ENCODE measurements at regions not wholly inside any gene's neighbourhood (a gene's known extent, or its start where the extent isn't known, plus 50 kb on each side); places are given as distances from the start of the nearest gene placed in this dataset.

DNA sequence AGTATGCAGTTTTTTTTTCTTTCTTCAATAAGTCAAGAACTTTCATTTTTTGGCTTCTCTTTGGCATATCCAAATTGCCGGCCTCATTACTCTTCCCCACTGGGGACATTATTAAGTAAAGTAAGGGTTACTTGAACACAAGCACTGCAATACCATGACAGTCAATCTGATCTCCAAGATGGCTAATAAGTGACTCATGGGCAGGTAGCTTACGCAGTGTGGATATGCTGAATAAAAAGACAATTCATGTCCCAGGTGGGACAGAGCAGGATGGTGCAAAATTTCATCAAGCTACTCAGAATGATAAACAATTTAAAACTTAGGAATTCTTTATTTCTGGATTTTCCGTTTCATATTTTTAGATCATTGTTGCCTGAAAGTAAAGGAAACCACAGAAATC is 671.8 kb downstream of the ACTL7B start:
- H4K20me1 ChIP-seq (ENCODE audit: insufficient read depth, low read length) = no peaks in the 10 kb centered on the region
- no peak overlapping the region for H2AFZ ChIP-seq (ENCODE audit: low read length)
- TF ChIP-seq EZH2 (IDR thresholded peaks at IDR 0.05; ENCODE audit: borderline replicate concordance, low read length) = no peak
- TF ChIP-seq, protein P1, sequence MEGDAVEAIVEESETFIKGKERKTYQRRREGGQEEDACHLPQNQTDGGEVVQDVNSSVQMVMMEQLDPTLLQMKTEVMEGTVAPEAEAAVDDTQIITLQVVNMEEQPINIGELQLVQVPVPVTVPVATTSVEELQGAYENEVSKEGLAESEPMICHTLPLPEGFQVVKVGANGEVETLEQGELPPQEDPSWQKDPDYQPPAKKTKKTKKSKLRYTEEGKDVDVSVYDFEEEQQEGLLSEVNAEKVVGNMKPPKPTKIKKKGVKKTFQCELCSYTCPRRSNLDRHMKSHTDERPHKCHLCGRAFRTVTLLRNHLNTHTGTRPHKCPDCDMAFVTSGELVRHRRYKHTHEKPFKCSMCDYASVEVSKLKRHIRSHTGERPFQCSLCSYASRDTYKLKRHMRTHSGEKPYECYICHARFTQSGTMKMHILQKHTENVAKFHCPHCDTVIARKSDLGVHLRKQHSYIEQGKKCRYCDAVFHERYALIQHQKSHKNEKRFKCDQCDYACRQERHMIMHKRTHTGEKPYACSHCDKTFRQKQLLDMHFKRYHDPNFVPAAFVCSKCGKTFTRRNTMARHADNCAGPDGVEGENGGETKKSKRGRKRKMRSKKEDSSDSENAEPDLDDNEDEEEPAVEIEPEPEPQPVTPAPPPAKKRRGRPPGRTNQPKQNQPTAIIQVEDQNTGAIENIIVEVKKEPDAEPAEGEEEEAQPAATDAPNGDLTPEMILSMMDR (IDR thresholded peaks at IDR 0.05; ENCODE audit: low read length) = no peak
- H3K4me2 ChIP-seq (ENCODE audit: low read length) = no peak overlapping the region
- no peaks in the 10 kb centered on the region for H3K4me1 ChIP-seq (ENCODE audit: insufficient read depth, low read length, severe bottlenecking)
- H3K9me3 ChIP-seq (ENCODE audit: low read length) = no peaks in the 10 kb centered on the region
- no peak overlapping the region for H3K9ac ChIP-seq (ENCODE audit: low read length)
- no peak overlapping the region for H3K27ac ChIP-seq (ENCODE audit: low read depth, low read length, poor library complexity, severe bottlenecking)
- no peaks in the 10 kb centered on the region for H3K36me3 ChIP-seq (ENCODE audit: insufficient read depth, low read length)
- no peaks in the 10 kb centered on the region for H3K9me2 ChIP-seq (ENCODE audit: low read depth, low read length)
- H3K79me2 ChIP-seq (ENCODE audit: insufficient read depth, low read length) = no peaks in the 10 kb centered on the region
- H3F3A ChIP-seq (ENCODE audit: insufficient read depth, low read length) = no peaks in the 10 kb centered on the region
- H3K27me3 ChIP-seq (ENCODE audit: insufficient read depth, low read length) = no peaks in the 10 kb centered on the region
- H3K4me3 ChIP-seq (ENCODE audit: low read depth, low read length, poor library complexity, severe bottlenecking) = no peak overlapping the region

DNA sequence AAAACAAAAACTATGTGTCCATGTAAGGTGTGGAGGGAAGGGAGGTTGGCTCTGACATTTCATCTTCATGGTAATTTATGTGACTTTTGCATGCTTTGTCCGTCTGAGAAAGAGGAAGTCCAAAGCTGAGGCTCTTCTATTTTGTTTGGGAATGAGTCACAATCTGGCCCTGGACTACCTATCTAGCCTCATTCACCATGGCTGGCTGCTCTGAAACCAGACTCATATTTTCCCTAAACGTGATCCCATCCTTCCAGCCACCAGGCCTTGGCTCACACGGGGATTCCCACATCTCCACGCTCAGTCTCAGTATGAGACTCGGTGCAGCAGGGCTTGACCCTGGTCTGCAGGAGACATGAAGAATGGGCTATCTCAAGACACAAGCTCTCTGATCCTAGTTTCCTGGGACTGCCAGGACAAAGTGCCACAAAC is 672.8 kb downstream of the ACTL7B start:
- Histone ChIP-seq H3K27me3 (ENCODE audit: insufficient read depth, low read length) (no peaks in the 10 kb centered on the region), H3F3A (ENCODE audit: insufficient read depth, low read length) (no peaks in the 10 kb centered on the region), H3K36me3 (ENCODE audit: insufficient read depth, low read length) (no peaks in the 10 kb centered on the region), H2AFZ (ENCODE audit: low read length) (no peak overlapping the region), H3K9ac (ENCODE audit: low read length) (no peak overlapping the region), H3K9me2 (ENCODE audit: low read depth, low read length) (no peaks in the 10 kb centered on the region), H3K9me3 (ENCODE audit: low read length) (no peaks in the 10 kb centered on the region), H3K4me2 (ENCODE audit: low read length) (no peak overlapping the region), H3K4me3 (ENCODE audit: low read depth, low read length, poor library complexity, severe bottlenecking) (no peak overlapping the region), H3K79me2 (ENCODE audit: insufficient read depth, low read length) (no peaks in the 10 kb centered on the region), H3K27ac (ENCODE audit: low read depth, low read length, poor library complexity, severe bottlenecking) (no peak overlapping the region), H3K4me1 (ENCODE audit: insufficient read depth, low read length, severe bottlenecking) (no peaks in the 10 kb centered on the region), H4K20me1 (ENCODE audit: insufficient read depth, low read length) (no peaks in the 10 kb centered on the region)
- no peak for TF ChIP-seq EZH2 (IDR thresholded peaks at IDR 0.05; ENCODE audit: borderline replicate concordance, low read length)
- TF ChIP-seq, protein P1 (IDR thresholded peaks at IDR 0.05; ENCODE audit: low read length) = no peak

DNA sequence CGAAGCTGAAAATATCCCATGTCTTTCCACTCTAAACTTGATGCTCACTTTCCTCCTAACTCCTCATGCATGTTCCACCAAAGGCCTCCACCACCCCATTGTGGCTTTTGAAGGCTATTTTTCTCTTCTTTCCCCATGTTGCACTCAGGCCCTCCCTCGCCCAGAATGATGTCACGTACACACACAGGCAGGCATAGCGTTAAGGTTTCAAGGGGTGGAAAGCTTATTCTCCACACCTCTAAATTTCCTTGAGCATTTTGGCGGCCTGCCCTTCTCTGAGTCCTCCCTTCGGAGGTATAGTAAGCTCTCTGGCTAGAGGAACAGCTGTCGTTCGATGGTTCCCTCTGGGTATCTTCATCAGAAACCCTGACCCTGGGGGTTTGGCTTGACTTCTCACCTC is 673.5 kb downstream of the ACTL7B start:
- Histone ChIP-seq H4K20me1 (ENCODE audit: insufficient read depth, low read length) (no peaks in the 10 kb centered on the region), H3K4me2 (ENCODE audit: low read length) (no peak overlapping the region)

More for the DNA sequence above, 673.5 kb downstream of the ACTL7B start:
- Histone ChIP-seq H3K9me3 (ENCODE audit: low read length) (no peaks in the 10 kb centered on the region), H3K4me1 (ENCODE audit: insufficient read depth, low read length, severe bottlenecking) (no peaks in the 10 kb centered on the region), H3K36me3 (ENCODE audit: insufficient read depth, low read length) (no peaks in the 10 kb centered on the region), H3K27ac (ENCODE audit: low read depth, low read length, poor library complexity, severe bottlenecking) (no peak overlapping the region), H2AFZ (ENCODE audit: low read length) (no peak overlapping the region), H3K9me2 (ENCODE audit: low read depth, low read length) (no peaks in the 10 kb centered on the region), H3K4me3 (ENCODE audit: low read depth, low read length, poor library complexity, severe bottlenecking) (no peak overlapping the region), H3K79me2 (ENCODE audit: insufficient read depth, low read length) (no peaks in the 10 kb centered on the region), H3K9ac (ENCODE audit: low read length) (no peak overlapping the region), H3F3A (ENCODE audit: insufficient read depth, low read length) (no peaks in the 10 kb centered on the region), H3K27me3 (ENCODE audit: insufficient read depth, low read length) (no peaks in the 10 kb centered on the region)
- TF ChIP-seq EZH2 (IDR thresholded peaks at IDR 0.05; ENCODE audit: borderline replicate concordance, low read length) = no peak
- TF ChIP-seq, protein P1 (IDR thresholded peaks at IDR 0.05; ENCODE audit: low read length) = no peak

Data from OCI-LY1 (cell line).